PC-9 (cell line): ENCODE measurements at regions not wholly inside any gene's neighbourhood (a gene's known extent, or its start where the extent isn't known, plus 50 kb on each side); places are given as distances from the start of the nearest gene placed in this dataset.

ENCODE experiments used
- BruUV-seq: library from RNA; stranded (reverse); fragments of 400-500 nt; replicated peaks from 2 replicates; lab custom pipeline; 2021; lab: Mats Ljungman, UMichigan
- CTCF ChIA-PET: fragments of 300-600 bp; sonication (Branson Sonifier 250); formaldehyde crosslinking; loops from one replicate; lab custom pipeline; 2022; ENCODE audit warnings: antibody characterized with exemption; lab: Charles Lee
- POLR2A ChIA-PET: fragments of 300-600 bp; sonication (Branson Sonifier 250); formaldehyde crosslinking; loops from one replicate; lab custom pipeline; 2022; ENCODE audit warnings: antibody characterized with exemption; ENCODE audit not compliant: unreplicated experiment; lab: Charles Lee
- DNase-seq, 2 experiments: peaks; one replicate each; pipeline versions ENCODE4 v3.0.0 to v3.0.0-alpha.2; 2015 to 2022; ENCODE audit warnings: mixed read lengths in 1 of 2
- H2AFZ ChIP-seq: fragments of 200-600 bp; sonication (generic); 2 replicates; pipeline ENCODE4 v1.8.1; 2017; ENCODE audit warnings: antibody characterized with exemption
- H3F3A ChIP-seq: fragments of 200-600 bp; sonication (generic); 2 replicates; pipeline ENCODE4 v1.8.1; 2017; ENCODE audit warnings: antibody characterized with exemption, mild to moderate bottlenecking, low read depth; ENCODE audit not compliant: insufficient read depth
- H3K27ac ChIP-seq: fragments of 200-600 bp; sonication (generic); 2 replicates; pipeline ENCODE4 v1.6.1; 2016; ENCODE audit warnings: mixed run types
- H3K27me3 ChIP-seq: fragments of 200-600 bp; sonication (generic); 2 replicates; pipeline ENCODE4 v1.6.1; 2016; ENCODE audit warnings: low read depth, mixed run types; ENCODE audit not compliant: insufficient read depth
- H3K36me3 ChIP-seq: fragments of 200-600 bp; sonication (generic); 2 replicates; pipeline ENCODE4 v1.6.1; 2016; ENCODE audit warnings: low read depth, mixed run types
- H3K4me1 ChIP-seq: fragments of 200-600 bp; sonication (generic); replicated peaks from 2 replicates; pipeline ENCODE4 v1.6.1; 2016; ENCODE audit warnings: mixed run types; ENCODE audit not compliant: insufficient read depth
- H3K4me2 ChIP-seq: fragments of 200-600 bp; sonication (generic); 2 replicates; pipeline ENCODE4 v1.6.1; 2017; ENCODE audit warnings: mixed run types
- H3K4me3 ChIP-seq: fragments of 200-600 bp; sonication (generic); 2 replicates; pipeline ENCODE4 v1.6.1; 2016; ENCODE audit warnings: mixed run types
- H3K79me2 ChIP-seq: fragments of 200-600 bp; sonication (generic); 2 replicates; pipeline ENCODE4 v1.6.1; 2017; ENCODE audit warnings: low read depth, mixed run types
- H3K9me2 ChIP-seq: fragments of 200-600 bp; sonication (generic); 2 replicates; pipeline ENCODE4 v1.8.1; 2017; ENCODE audit warnings: mild to moderate bottlenecking; ENCODE audit not compliant: insufficient read depth
- H3K9me3 ChIP-seq: fragments of 200-600 bp; sonication (generic); 2 replicates; pipeline ENCODE4 v1.8.1; 2016; ENCODE audit warnings: low read depth; ENCODE audit not compliant: insufficient read depth
- H4K20me1 ChIP-seq: fragments of 200-600 bp; sonication (generic); 2 replicates; pipeline ENCODE4 v1.8.1; 2017; ENCODE audit not compliant: insufficient read depth
- EZH2 ChIP-seq: fragments of 200-600 bp; sonication (generic); IDR thresholded peaks from 2 replicates; pipeline ENCODE4 v1.8.0; 2017; ENCODE audit warnings: antibody characterized with exemption, low read depth
- intact Hi-C: fragments of 100-400 bp; cut with micrococcal nuclease; formaldehyde crosslinking; loops from one replicate; pipeline ENCODE4 v1.10.0; 2022; ENCODE audit not compliant: unreplicated experiment
- TF ChIP-seq, protein P1 (sequence below): fragments of 200-600 bp; sonication (generic); conservative IDR thresholded peaks from 2 replicates; pipeline ENCODE4 v1.6.1; 2017; ENCODE audit warnings: mixed run types, antibody characterized with exemption, mild to moderate bottlenecking, moderate library complexity

DNA sequence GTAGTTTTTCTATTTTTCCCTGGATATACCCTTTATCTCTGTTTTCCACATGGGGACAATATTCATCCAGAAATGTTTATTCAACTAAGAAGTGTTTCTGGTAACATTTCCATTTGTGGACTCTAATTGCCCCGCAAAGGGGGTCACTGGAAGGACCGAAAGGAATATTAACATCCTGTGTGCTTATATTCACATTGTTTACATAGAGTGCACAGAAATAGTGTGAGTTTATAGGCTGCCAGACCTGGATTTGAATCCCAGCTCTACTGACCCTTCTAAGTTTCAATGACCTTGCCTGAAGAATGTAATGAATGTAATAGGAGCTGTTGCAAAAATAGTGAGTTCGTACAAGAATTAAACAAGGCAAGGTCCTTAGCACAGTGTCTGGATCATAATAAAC lies 152.9 kb upstream of the NCKAP5 start:
- Histone ChIP-seq H2AFZ (no peak overlapping the region), H3K27ac (no peak overlapping the region), H3F3A (no peaks in the 10 kb centered on the region), H3K79me2 (no peaks in the 10 kb centered on the region), H3K9me2 (no peaks in the 10 kb centered on the region; the same call in 1 of the 2 replicates), H3K27me3 (no peaks in the 10 kb centered on the region), H3K4me1 (no peaks in the 10 kb centered on the region), H3K4me2 (no peak overlapping the region), H3K36me3 (no peaks in the 10 kb centered on the region), H3K4me3 (no peak overlapping the region), H3K9me3 (no peaks in the 10 kb centered on the region), H4K20me1 (no peaks in the 10 kb centered on the region)
- no peak for DNase-seq
- TF ChIP-seq, protein P1, sequence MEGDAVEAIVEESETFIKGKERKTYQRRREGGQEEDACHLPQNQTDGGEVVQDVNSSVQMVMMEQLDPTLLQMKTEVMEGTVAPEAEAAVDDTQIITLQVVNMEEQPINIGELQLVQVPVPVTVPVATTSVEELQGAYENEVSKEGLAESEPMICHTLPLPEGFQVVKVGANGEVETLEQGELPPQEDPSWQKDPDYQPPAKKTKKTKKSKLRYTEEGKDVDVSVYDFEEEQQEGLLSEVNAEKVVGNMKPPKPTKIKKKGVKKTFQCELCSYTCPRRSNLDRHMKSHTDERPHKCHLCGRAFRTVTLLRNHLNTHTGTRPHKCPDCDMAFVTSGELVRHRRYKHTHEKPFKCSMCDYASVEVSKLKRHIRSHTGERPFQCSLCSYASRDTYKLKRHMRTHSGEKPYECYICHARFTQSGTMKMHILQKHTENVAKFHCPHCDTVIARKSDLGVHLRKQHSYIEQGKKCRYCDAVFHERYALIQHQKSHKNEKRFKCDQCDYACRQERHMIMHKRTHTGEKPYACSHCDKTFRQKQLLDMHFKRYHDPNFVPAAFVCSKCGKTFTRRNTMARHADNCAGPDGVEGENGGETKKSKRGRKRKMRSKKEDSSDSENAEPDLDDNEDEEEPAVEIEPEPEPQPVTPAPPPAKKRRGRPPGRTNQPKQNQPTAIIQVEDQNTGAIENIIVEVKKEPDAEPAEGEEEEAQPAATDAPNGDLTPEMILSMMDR = no peak
- no peak for TF ChIP-seq EZH2
- intact Hi-C loops = no loop called here
- ChIA-PET CTCF (no interaction called here), POLR2A (no interaction called here)
- BruUV-seq = no TSS peak

DNA sequence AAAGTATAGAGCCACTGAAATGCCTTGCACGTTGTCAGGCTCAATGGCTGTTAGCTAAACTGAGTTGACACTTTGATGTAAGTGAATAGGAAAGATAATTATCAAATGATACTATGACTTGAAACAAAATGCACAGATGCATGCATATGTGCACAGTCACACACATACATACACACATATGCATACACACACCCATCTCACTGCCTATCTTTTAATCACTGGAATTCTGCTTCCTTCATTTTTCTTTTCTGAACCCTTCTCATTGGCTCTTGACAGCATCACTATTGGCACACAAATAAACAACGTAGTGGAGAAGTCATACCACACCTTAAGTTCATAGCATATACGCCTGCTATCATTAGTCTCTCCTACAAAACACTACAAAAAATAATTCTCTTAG lies 154.9 kb upstream of the NCKAP5 start:
- no peaks in the 10 kb centered on the region for H3K79me2 ChIP-seq
- ChIA-PET POLR2A (no interaction called here), CTCF (no interaction called here)
- H3K4me1 ChIP-seq = no peaks in the 10 kb centered on the region
- H3K9me3 ChIP-seq = no peaks in the 10 kb centered on the region
- TF ChIP-seq, protein P1 = no peak
- TF ChIP-seq EZH2 = no peak
- H3K27me3 ChIP-seq = 0 out of 2 replicates have a peak, but pooled peaks cover 3% of the 10 kb centered on the region
- intact Hi-C loops = no loop called here
- no peaks in the 10 kb centered on the region for H4K20me1 ChIP-seq
- H3K4me2 ChIP-seq = no peak overlapping the region
- no peaks in the 10 kb centered on the region for H3F3A ChIP-seq
- no peak overlapping the region for H3K4me3 ChIP-seq
- BruUV-seq = no TSS peak
- no peaks in the 10 kb centered on the region for H3K36me3 ChIP-seq
- no peak overlapping the region for H2AFZ ChIP-seq
- no peaks in the 10 kb centered on the region for H3K9me2 ChIP-seq
- DNase-seq = no peak
- no peak overlapping the region for H3K27ac ChIP-seq

DNA sequence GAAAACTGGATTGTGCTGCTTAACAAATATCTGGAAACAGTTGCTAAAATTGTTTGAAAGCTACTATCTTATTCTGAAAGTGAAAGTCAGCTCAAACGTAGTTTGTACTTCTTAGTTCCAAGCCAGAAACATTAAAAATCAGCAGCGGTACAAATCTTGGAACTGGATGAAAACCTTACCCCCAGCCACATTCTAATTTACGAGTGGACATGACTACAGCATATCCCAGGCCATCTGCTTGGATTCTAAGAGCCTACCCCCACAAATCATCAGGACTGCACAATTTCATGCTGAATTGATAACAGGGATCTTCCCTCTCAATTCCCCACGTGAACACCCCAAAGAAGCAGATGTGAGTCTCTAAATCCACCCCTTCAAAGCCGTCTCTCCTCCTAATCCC lies 158.7 kb upstream of the NCKAP5 start:
- Histone ChIP-seq H3F3A (no peaks in the 10 kb centered on the region), H3K9me3 (no peaks in the 10 kb centered on the region), H3K4me2 (no peak overlapping the region), H3K36me3 (no peaks in the 10 kb centered on the region), H3K4me3 (no peak overlapping the region), H3K27me3 (0 out of 2 replicates have a peak, but pooled peaks cover 7% of the 10 kb centered on the region), H3K27ac (no peak overlapping the region), H2AFZ (no peak overlapping the region), H3K9me2 (no peaks in the 10 kb centered on the region), H3K79me2 (no peaks in the 10 kb centered on the region), H3K4me1 (no peaks in the 10 kb centered on the region), H4K20me1 (no peaks in the 10 kb centered on the region)
- DNase-seq = no peak
- POLR2A ChIA-PET = no interaction called here
- CTCF ChIA-PET = no interaction called here
- intact Hi-C loops = no loop called here
- BruUV-seq = no TSS peak
- TF ChIP-seq, protein P1 = no peak
- TF ChIP-seq EZH2 = no peak
